CD4-positive, alpha-beta T cell treated with Interleukin-17A for 4 hours (primary cell): ENCODE measurements at regions not wholly inside any gene's neighbourhood (a gene's known extent, or its start where the extent isn't known, plus 50 kb on each side); places are given as distances from the start of the nearest gene placed in this dataset.
"Not testable (repeated sequence)": the region's sequence is repeated elsewhere in the genome, so short reads cannot be mapped to it uniquely, and the experiment has no call there.

Experiments used
- DNase-seq: peaks from one replicate; pipeline ENCODE4 v3.0.0-alpha.2; 2020; ENCODE audit warnings: mixed read lengths

DNA sequence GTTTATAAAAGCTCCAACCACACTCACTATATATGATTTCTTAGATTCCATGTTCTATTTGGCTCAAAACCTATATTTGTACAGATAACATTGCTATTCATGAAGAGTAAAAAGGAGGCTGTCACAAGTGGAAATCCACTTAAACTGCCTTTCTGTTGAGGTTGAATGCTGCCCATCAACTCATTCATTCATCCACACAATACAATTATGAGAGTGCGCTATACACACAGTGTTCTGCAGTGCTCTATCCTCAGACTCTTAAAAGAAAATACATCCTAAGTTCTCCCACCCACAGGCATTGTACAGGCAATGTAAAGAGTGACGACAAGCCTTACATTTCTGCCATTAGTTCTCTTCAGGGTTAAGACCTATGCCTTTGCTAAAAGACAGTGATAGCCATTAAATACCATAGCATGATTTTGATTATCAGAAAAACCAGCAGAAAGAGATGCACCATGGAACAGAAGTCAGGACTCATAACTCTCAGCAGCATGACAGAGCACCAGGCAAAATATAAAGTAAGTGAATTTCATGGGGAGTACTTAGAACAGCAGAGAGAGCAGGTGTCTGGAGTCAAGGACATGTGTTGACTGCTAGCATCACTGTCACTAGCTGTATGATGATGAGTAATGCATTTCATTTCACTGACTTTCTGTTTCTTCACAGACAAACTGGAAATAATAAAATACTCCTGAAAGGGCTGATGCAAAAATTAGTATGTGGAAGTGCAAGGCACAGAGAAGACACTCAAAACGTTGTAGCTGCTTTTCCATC lies 218.0 kb downstream of the RBM26 start:
- DNase-seq: no peak

DNA sequence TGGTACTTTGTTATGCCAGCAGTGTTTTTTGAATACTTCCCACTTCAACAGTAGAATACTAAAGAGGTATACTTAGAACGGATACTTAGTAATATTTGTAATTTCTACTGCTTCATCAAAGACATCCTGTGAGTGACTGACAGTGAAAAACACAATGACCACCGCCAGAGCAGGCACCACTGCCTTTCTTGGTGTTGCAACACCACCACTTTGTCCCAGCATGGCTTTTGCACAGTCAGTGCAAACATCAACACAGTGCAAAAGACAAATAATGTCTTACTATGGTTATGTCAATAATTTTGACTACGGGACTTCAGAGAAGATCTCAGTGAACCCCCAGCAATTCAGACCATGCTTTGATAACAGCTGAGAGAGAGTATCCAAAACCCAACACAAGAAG lies 220.5 kb downstream of the RBM26 start:
- DNase-seq: no peak

DNA sequence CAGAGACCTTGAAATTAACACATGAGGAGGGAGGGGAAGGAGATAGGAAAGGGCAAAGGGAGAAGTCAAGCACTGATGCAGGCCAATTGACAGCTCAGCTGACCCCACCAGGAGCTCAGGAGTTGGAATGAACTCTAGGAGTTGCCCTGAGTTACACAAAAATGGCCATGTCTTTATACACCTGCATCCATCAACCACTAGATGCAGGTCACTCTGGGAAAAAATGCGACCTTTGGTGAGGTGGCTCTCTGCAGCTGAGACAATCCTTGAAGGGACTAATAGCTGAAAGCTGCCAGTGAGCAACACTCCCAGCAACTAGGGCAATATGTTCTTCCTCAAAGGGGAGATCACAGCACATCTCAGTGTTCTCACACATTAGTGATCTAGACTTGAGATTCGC lies 222.8 kb downstream of the RBM26 start:
- DNase-seq: no peak

DNA sequence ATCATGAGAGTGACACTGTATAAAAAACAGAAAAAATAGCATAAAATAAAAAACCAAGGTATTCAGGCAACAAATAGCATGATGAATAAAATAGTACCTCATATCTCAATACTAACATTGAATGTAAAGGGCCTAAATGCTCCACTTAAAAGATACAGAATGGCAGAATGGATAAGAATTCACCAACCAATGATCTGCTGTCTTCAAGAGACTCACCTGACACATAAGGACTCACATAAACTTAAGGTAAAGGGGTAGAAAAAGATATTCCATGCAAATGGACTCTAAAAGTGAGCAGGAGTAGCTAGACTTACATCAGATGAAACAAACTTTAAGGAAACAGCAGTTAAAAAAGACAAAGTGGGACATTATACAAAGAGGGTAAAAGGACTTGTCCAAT lies 232.4 kb downstream of the RBM26 start:
- DNase-seq: not testable (repeated sequence)

DNA sequence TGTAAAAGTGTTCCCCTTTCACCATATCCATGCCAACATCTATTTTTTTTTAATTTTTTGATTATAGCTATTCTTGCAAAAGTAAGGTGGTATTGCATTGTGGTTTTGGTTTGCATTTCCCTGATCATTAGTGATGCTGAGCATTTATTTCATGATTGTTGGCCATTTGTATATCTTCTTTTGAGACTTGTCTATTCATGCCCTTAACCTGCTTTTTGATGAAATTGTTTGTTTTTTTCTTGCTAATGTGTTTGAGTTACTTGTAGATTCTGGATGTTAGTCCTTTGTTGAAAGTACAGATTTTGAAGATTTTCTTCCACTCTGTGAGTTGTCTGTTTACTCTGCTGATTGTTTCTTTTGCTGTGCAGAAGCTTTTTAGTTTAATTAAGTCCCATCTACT lies 233.1 kb downstream of the RBM26 start:
- not testable (repeated sequence) for DNase-seq

DNA sequence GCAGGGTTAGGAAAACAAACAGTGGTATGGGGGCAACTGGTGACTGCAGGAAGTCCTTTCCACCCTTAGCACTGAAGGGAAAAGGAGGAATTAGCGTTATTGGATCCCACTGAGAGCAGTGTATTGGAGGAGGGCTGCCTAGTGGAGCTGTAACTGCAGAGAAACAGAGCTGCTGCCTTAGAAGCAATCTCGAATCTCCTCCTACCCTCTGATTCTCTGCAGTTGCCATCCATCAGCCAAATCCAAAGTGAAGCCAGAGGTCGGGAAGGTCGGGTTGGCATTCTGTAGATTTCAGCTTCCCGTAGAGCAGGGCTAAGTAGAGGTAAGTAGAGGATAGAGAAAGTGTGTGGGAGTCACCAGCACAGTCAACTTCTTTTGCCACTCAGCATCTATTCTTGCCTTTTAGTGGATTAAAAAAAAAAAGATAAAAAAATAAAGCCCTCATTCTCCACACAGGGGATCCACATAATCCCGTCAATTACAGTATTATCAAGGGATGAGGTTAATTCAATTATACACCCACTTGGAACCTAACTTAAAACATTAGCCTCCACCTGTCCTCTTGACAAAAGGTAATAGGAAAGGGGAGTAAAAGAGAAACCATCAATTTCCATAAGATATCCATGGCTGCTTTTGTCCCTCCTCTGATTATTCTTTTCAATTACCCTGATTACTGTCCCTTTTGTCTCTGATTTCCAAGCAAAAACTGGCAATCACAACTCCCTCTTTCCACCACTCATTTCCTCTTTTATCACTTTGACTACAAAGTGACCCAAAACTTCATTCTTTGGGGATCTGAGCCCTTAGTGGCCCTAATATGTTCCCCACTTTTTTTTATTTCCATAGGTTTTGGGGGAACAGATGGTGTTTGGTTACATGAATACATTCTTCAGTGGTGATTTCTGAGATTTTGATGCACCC lies 234.7 kb downstream of the RBM26 start:
- DNase-seq: no peak

DNA sequence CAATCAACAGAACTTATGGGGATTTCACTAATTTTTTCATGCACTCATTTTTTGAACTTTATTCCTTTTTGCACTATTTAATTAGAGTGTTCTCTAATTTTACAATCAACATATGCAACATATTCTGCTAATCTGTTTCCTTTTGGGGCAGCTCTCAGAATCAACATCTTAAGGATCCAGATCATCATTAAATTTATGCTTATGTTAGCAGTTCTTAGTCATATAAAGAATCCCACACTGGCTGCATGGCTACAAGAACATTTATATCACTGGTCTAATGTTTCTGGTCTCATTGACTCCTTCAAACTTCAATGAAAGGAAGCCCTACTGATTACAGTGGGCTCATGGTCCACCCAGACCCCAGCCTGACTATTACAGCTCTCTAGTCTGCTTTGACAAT lies 245.2 kb downstream of the RBM26 start:
- DNase-seq: no peak

DNA sequence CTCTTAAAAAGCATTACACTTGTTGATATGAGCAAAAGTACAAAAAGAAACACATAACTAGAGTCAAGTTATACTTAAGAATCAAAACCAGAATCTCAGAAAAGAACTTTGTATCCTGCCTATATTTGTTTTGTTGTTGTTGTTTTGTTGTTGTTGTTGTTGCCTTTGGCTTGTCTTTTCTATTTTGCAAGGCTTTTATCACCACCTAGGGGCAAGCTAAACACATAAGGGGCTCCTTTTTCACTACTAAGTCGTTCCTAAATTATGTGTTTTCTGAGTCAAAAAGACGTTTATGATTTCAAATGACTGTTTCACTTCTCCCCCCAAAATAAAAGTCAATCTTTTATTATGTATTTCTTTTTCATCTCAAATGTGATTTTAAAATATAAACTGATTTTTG lies 250.2 kb downstream of the RBM26 start:
- no peak for DNase-seq

DNA sequence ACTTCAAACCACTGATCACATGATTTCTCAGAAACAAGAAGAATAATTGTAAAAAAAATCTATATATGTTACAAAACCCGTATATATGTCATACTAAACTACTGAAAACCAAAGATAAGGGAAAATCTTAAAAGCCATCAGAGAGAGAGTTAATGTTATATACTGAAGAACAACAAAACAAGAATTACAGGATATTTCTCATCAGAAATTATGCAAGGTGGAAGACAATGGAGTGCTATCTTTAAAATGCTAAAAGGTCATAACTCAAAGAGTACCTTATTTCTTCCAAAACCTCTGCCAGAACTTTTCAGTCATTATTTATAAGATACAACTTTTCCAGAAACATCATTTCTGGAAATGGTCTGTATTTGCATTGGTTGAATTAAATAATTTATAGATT lies 256.8 kb downstream of the RBM26 start:
- DNase-seq: no peak

DNA sequence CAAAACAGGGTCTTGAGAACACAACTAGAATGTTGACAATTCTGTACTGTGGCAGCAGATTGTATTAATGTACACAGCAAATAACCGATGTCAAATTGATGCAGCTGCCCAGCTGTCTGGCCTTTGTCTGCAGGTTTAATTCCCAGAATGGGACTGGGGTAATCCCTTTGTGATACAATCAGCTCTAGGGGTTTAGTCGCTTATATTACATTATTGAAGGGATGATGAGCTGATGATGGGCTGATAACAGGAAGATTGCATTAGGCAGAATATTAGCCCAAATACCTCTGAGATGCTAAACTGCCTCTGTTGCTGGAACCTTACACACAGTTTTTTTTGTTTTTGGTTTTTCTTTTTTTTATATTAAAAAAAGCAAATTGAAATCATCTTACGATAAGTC lies 265.0 kb downstream of the RBM26 start:
- DNase-seq: no peak

DNA sequence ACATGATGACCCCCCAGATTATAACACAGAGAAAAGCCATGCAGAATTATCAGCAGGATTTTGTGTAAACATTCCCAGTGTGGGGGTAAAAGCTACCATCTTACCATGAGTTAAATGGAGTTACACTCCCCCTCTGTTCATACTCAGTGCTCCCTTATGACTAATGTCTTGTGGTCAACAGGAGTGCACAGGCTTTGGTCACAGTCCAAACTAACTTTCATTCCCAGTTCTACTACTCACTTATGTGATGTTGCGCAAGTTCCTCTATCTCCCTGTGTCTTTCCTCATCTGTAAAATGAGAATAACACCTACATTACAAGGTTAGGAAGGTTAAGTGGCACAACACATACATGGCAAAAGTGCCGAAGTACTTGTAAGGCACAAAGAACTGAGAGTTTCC lies 277.9 kb downstream of the RBM26 start:
- no peak for DNase-seq

DNA sequence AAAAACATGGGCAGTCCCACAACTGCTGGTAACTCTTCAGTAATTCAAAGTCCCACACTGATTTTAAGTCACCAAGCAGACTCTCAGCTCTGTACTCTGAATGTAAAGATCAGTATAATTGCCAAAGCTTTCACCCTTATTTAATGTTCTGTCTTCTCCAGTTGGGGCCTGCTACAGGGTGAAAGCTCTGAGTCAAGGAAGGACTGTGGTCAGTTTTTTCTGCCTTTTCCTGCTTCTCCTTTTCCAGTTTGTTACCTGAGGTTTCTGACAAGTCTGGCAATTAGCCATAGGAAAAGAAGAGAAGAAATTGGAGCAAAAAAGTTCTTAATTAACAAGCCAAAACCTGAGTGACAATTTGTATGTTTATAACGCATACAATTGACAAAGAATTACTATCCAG lies 279.3 kb downstream of the RBM26 start:
- DNase-seq: no peak

DNA sequence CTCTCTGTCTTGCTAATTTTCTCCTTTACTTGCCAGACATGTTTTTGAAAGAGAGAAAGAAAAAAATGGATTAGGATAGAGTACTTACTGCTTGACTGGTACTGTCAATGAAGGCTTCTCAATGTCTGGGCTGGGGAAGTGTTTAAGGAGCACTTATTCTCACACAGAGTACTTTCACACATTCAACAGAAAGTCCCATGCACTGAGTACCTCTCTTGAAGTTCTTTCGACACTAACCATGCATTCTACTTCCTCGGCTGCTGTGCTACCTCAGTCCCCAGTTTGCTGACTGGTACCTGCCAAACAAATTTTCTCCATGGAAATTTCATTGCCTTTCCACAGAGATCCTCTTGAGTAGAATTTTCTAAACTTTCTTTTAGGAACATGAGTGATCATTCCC lies 281.9 kb downstream of the RBM26 start:
- no peak for DNase-seq

DNA sequence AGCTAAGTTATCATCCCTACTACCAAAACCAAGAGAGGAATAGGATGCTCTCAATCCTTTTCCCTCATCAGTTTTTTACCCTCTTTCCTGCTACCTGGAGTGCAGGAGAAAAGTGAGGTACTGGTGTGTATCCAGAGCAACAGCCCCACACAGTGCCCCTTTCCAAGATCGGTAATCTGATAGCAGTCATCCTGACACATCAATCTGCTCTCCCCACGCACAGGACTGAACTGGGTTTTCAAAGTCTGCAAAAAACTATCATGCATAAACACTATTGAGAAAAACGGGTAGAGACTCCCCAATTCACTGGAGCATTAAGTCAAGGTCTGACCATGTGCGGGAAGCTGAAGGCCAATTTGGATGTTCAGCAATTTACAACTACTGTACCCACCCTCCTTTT lies 284.8 kb downstream of the RBM26 start:
- no peak for DNase-seq

DNA sequence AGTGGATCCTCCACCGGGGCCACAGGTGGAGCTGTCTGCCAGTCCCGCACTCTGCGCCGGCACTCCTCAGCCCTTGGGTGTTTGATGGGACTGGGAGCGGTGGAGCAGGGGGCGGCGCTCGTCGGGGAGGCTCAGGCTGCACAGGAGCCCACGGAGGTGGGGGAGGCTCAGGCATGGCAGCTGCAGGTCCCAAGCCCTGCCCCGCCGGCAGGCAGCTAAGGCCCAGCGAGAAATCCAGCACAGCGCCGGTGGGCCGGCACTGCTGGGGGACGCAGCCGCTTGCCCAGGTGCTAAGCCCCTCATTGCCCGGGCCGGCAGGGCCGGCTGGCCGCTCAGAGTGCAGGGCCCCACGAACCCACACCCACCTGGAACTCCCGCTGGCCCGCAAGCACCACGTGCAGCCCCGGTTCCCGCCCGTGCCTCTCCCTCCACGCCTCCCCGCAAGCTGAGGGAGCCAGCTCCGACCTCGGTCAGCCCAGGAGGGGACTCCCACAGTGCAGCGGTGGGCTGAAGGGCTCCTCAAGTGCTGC lies 286.4 kb downstream of the RBM26 start:
- DNase-seq: no peak

DNA sequence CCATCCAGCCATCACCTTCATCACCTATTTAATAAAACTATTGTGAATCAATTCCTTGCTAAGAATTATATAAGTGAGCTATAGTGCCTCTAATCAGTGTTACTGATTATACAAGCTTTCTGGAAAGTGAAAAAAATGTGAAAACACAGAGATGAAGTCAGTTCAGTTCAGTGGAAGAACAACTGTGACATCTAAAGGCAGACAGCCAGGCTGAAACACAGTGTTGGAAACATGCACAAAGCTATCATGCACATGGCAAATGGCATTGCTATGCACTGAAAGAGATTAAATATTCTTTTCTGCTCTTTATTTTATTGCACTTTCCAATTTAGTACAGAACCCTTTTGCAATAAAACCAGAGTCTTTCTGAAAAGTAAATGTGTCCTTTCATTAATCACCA lies 294.0 kb downstream of the RBM26 start:
- DNase-seq: no peak

DNA sequence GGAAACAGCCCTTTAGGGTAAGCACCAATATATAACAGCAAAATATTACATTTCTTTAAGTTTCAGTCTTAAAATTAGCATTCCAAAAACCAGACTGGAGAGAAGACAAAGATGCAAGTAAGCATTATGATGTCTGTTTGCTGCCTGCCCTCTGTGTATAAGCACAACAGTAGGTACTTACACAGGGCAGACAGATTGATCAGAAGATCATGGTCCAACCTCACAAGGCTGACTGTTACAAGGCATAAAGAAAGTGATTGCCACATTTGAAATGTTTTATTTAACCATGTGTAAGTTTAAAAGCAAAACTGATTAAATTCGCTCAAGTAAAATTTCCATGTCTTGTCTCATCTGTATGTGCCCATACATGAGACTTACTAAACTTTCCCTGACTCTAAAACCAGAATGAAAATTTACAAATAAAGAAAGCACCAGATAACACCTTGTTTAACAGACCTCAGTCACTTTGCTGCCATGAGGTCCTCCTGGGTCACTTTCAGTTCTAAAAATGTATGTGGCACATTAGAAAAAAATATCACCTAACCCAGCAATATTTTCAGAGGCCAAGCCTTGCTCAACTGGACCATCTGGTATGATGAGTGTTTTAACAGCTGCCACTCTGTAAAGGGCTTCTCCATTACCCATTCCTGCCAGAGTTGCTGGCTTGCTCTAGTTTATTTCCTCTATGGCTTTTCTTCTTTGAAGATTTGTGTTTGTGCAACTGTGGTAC lies 297.0 kb downstream of the RBM26 start:
- DNase-seq: no peak

DNA sequence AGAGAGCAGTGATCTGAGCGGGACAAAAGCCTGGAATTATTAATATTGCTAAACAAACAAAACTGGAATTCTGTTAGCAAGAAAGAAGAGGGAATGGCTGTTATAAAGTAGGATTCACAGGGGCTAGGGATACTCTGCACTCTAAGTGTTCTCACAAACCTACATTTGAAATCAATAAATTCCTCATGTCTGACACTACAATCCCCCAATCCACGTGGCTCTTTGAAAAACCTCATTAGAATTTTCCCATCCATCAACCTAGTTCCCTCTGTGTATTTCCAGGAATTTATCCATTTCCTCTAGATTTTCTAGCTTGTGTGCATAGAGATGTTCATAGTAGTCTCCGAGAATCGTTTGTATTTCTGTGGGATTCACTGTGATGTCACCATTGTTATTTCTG lies 307.5 kb downstream of the RBM26 start:
- DNase-seq: no peak

DNA sequence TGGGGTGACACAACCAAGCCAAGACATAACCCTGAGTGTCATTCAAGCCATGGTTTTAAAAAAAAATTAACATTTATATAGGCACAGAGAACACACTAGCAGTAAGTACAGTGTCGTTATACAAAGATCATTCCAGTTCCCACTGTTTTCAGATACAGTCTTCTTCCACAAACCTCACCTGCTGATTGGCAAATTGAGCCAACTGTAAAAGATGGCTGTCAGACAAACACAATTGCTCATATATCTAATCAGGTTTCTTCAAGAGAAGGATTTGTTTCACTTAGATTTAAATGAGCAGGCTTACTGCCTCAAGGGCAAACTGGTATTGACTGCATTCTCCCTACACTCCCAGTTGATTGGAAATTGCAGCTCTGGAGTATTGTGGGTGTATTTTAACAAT lies 308.9 kb downstream of the RBM26 start:
- DNase-seq: no peak

DNA sequence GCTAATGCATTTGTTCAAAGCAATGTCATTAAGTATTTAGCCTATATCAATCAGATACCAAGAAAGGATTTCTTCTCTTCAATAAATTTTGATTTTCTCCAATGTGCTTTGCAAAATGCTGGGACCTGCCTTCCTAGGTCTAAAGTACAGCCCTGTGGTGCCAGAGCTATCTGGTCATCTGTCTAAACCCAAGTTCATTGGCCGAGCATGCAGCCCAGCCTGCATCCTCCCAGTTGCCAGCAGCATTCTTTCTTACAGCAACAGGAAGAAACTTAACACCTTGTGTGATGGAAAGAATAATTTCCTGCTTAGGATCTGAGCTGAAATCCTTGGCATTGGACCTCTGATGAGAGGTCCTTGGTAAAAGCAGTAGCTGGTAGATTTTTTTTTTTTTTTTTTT lies 310.0 kb downstream of the RBM26 start:
- no peak for DNase-seq

DNA sequence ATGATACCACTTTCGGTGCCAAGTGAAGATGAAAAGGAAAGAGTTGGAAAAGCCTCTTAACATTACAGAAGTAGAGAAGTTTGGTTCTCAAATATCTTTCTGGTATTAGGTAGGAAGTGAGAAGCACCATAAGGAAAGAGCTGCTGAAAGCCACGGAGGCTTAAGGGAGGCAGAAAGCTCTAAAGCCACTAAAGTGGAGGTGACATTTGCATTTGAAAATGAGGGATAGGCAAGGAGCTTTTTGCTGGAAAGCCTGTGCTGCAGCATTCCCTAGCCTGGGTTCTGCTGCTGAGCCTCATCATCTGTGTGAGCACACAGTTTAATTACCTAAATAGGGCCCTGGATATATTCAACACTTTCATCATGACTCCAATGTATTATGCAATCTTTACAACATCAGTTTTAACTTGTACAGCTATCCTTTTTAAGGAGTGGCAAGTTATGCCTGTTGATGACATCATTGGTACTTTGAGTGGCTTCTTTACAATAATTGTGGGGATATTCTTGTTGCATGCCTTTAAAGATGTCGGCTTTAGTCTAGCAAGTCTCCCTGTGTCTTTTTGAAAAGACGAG lies 315.4 kb downstream of the RBM26 start:
- no peak for DNase-seq

DNA sequence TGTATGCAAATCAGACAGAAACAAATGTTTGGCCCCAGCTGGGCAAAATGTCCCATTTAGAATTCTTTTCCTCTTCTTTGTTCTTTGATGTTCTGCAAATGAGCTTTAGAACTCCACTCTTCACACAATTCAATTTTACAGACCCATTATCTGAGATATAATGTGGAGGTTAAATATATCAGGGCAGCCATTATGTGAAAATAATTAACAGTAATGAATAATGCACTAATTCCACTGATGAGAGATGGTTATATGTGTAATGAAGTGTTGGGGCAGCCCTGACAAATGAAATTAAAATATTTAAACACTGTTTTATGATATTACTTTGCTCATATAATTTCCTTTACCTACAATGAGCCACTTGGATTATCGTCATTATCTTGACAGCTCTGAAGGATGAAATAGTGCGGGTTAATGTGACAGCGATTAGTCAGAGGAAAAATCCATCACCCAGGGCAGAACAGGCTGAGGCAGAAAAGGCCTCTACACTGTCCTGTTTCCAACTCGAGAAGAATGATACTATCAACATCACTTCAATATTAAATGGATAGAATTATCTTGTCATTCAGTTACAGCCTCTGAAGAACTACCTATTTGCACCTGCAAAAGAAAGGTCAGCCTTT lies 321.1 kb downstream of the RBM26 start:
- no peak for DNase-seq

DNA sequence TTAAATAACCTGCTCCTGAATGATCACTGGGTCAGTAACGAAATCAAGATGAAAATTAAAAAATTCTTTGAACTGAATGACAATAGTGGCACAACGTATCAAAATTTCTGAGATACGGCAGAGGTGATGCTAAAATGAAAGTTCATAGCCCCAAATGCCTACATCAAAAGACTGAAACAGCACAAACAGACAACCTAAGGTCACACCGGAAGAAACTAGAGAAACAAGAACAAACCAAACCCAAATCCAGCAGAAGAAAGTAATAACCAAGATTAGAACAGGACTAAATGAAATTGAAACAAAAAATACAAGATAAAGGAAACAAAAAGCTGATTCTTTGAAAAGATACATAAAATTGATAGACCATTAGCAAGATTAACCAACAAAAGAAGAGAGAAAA lies 324.1 kb downstream of the RBM26 start:
- DNase-seq: no peak
